NCI-H69 (cell line): ENCODE measurements at regions not wholly inside any gene's neighbourhood (a gene's known extent, or its start where the extent isn't known, plus 50 kb on each side); places are given as distances from the start of the nearest gene placed in this dataset.

ENCODE experiments used
- DNase-seq: peaks from one replicate; lab custom pipeline; 2025; lab: John Stamatoyannopoulos, UW

DNA sequence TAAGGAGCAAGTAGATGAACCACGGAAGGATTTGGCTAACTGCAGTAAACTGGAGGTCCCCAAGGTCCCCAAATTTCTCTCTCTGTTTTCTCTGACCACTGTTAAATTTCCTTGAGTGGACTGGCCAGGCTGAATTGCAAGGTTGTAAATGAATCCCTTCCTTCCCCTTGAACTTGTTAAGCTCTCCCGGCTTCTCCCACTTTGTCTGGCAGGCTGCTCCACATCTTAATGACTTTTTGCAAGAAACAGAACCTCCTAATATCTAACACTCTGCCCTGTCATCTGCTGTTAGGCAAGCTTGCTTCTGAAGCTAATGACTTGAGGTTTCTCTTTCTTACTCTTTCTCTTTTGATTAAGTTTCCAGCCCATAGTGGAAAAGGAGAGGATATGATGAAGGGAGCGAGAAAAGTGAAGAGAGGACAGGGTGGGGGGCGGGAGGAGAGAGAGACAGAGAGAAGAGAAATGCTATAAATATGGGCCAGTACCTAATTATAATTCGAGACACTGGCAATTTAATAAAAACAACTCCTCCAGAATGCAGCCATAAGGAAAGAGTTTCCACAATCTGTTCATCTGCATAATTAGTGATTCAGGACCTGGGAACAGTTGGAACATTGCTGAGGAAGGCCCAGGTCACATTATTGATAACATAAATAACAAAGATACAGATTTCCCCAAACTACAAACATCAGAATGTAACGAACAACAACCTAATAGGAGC is 437.3 kb upstream of the MPDZ start:
- DNase-seq = no peak

DNA sequence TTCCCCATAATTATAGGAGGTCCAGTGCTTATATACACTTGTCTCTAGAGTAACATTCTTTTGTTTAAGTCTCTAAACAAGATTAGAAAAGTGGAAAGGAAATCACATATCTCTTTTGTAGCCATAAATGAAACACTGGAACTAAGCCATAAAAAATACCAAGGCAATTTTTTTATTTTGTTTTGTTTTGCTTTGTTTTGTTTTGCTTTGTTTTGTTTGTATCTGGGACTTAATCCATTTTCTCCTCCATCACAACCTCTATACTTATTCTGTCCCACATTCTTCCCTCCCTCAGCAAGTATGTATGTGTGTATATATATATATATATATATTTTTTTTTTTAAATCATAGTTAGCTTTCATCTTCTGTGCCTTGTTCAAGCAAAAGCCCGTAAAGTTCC is 436.6 kb upstream of the MPDZ start:
- no peak for DNase-seq

DNA sequence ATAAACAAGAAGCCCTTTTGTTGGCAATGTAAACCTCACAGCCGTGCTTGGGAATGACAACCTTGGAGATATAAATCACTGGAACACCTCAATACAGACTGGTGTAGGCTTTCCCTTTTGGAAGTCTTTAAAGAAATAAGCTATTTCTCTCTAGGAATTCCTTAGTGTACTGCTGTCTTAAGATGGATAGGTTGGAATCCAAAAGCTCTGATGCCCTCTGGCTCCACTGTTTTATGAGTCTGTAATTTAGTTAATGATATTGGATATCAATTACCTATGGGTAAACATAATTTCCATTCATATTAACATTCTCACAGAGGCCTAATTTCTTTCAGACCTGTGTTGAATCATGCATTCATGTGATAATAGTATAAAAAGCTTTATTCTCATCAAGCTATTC is 435.9 kb upstream of the MPDZ start:
- DNase-seq = peak; percentile 72

DNA sequence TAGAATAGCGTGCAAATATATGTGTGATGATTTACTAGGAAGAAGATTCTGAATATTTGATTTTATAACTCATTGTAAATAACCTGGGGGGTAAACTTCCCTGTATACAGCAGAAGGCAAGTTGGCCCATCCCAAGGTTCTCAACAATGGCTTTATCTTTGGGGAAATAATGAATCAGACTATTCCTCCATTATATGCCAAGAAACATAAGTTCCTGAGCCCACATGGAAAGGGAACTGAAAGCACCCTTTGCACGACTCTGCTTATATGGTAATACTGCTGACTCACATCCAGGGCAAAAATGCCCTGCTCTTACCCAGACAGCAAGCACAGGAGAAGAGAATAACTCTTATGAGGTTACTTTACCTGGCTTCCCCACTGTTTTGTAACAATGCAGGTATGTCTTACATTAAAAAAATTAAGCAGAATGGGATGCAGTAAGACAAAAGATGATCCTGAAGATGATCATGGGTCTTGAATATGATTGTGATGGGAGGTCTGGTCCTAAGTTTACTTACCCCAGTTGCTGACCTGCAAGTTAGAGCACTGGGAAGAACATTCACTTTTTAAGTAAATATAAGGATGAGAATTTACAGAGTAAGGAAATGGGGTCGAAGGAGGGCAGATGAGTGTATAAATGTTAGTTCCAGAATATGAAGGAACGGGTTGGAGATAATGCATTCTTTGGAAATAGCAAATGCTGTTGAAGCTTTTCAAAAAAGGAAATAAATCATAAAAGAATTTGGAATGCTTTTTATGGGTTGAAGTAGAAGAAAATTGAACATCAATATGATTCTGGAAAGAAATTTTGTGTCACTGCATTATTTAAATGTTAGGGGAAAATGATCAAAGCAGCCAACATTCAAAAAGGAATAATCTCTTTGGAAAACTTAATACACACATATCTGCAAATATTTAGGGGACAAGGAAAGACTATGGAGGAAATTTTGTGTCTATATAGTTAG is 428.4 kb upstream of the MPDZ start:
- no peak for DNase-seq

DNA sequence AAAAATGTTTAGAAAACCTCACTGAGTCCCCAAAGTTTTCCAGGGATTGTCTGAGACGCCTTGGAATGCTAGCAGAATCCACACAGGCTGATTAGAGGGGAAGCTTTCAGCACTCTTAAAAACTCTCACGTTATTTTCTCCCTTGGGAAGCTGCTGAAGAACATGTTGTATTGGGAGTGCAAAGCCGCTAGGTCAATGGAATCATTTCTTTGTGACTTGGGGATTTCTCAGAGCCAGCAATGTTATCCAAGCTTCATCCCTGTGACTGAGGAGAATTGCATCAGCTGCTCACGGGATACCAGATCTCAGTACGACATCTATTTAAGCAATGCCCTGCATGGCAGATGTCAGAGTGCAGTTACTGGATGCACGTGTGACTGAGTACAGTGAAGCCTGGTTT is 426.4 kb upstream of the MPDZ start:
- no peak for DNase-seq

DNA sequence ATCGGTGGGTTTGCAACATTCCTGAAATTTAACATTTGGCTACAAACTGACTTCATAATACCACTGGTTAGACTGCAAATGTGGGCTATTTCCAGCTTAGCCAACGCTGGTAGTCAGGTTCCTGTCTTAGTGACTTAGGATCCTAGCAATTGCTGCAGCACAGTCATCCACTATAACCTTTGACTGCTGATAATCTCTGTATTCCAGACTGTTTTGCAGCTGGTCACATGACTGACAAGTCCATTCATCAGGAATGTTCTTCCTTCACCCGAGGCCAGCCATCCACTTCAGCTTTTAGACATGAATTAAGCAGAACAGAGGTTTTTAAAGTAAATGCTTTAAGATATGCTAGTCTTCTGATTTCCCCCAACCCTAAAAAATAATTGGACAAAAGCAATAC is 425.9 kb upstream of the MPDZ start:
- DNase-seq = no peak

DNA sequence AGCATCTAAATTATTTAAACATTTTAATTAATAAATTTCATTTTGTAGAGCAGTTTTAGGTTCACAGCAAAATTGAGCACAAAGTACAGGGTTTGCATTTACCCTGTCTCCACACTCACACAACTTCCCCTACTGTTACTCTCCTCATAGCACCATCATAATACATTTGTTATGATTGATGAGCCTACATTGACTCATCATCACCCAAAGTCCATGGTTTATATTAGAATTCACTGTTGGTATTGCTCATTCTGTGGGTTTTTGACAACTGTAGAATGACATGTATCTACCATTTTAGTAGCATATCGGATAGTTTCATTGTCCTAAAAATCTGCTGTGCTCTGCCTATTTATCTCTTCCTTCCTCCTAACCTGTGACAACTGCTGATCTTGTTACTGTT is 411.1 kb upstream of the MPDZ start:
- no peak for DNase-seq

DNA sequence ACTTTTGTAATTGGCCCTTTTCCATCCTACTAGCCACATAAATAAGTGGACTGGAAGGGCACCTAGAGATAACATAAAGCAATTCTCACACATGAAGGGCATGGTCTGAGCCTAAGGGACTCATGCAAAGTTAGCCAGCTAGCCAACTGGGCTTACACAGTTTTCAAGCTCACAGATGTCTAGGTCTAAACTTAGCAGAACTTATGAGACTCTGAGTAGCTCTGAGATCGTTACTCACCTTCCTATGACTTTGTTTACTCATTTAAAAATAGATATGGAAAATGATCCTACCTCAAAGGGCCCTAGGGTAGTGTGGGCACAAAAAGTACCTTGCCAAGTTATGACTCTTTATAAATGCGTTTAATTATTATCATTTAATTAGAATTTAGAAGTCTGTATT is 410.4 kb upstream of the MPDZ start:
- no peak for DNase-seq

DNA sequence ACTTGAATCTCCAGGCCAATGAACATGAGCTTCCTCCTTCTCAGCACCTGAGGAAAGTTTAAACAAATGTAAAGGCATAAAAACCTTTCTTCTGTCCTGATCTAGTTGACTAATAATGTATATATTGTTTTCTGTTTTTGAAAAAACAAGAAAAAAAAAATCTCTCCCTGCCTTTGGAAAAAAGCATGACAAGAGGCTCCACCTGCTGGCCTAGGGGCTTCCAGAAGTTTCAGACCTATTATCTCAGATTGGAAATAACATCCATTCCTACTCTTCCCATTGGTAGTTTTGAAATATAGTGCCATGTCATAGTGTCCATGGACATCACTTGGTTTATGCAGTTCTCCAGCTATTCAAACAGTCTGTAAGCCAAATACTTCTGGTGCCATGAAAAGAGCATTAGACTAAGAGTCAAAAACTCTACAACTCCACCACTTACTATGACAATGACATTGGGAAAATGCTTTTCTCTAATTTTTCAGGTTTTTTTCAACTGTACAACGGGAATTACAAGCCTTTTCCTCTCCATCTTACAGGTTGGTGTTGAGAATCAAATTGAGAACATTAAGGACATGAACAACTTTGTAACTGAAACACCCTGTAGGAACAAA is 409.6 kb upstream of the MPDZ start:
- peak; percentile 55 for DNase-seq

DNA sequence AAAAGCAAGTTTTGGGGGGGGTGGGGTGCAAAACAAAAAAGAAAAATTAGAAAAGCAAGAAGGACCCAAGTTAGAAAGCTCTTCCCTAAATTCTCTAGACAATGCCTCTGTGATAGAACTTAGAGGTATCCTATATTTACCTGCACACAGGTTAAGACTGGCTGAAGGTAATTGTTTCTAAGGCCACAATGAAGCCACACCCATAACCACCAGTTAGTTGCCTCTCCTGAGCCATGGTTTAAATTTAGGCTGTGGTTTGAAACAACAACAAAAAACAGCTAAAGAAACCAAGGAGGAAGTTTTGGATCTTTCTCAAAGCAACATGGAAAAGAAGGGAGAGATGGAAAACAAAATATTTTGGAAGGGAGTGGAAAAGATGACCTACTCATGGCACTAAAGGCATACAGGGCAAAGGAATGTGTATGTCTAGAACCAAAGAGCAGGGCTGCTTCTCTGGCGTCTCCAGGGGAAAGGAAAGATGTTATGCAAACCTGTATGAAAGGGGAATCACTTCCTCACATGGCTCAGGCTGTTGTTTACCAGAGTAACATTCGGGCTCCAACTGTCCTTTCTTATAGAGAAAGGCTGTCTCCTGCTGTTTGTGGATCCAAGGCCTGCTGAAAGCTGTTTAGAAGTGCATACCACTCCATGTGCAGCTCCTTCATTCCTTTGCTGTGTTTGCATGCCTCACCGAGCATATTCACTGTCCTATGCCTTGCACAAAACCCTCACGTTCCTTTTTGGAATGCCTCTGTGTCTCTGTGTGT is 408.9 kb upstream of the MPDZ start:
- DNase-seq = peak; percentile 53

DNA sequence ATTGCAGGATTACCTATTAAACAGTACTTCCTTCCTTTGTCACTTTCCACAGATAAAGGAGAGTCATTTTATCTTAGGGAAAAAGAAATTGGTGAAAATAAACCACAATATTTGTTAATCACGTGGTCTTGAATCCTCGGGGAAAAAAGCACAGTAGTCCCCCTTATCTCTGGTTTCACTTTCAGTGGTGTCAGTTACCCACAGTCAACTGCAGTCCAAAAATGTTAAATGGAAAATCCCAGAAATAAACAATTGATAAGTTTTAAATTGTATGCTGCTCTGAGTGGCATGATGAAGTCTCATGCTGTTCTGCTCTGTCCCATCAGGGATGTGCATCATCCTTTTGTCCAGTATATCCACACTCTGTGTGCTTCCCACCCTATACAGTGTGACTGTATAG is 405.2 kb upstream of the MPDZ start:
- no peak for DNase-seq

DNA sequence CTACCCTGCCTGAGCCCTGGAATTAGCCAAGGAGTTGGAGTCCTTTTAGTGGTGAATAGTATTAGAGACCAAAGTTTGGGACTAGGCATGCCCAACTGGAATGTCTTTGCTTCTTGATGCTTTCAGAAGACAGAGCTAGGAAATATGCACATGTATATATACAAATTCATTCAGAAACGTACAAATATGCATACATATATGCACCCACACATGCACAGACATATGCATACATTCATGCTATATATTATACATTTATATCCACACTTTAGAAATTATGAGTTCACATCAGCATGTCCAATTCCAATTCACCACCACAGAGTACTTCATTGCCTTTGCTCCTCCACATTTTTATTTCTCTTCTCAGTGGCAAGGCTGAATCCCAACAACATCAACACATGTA is 398.3 kb upstream of the MPDZ start:
- DNase-seq = no peak

DNA sequence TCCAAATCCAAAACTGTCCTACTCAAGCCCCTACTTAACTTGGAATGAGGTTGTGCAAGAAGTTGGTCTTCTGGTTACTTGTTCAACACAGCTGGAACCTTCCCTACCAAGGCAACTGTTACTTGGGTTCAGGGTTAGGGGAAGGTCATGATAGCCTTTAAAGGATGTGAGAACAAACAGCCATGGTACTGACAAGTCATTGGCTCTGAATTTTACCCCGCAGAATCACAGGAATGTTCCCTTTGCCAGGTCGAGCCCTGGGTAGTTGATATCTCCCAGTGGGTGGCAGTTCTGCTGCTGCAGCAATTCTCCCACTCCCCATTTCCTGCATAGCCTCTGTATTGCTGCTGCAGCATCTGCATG is 396.1 kb upstream of the MPDZ start:
- DNase-seq = no peak

DNA sequence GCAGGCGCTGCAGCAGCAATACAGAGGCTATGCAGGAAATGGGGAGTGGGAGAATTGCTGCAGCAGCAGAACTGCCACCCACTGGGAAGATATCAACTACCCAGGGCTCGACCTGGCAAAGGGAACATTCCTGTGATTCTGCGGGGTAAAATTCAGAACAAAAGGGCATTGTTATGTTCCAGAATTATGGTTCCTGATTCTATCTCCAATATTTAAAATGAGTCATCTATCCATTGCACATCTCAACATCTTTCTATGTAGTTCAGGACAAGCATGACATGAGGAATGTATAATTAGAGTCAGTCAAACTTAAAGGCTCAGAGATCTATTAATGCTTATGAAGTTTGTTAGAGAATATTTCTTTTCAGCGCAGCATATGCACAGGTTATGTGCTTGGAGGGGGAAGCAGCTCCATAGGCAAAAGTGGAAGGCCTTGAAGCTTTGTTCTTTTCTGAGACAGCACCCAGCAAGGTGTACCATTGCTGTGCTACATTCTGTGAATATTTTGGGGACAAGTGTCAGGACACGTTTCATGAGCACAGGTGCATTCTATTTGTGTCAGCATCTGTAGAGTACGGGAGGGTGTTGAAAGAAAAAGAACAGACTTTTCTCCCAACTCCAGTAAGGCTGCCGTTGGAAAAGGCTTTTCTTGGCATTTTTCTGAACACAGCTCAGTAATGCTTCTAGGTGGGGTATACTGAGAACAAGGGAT is 395.6 kb upstream of the MPDZ start:
- no peak for DNase-seq

DNA sequence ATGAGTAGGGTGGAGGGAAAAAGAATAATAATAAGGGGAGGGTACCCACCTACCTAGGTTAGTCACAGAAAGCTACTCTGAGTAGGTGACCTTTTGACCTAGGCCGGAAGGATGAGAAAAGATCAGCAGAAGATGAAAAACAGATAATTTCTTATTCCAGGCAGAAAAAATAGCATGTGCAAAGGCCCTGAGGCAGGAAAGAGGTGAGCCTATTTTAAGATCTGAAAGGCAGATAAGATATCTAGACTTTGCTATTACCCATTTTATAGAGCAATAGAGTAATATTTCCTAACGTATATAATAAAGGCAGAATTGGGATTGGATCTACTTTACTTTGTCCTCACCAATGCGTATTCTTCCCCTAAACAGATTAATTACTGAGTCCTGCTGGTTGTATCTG is 393.9 kb upstream of the MPDZ start:
- DNase-seq = no peak

DNA sequence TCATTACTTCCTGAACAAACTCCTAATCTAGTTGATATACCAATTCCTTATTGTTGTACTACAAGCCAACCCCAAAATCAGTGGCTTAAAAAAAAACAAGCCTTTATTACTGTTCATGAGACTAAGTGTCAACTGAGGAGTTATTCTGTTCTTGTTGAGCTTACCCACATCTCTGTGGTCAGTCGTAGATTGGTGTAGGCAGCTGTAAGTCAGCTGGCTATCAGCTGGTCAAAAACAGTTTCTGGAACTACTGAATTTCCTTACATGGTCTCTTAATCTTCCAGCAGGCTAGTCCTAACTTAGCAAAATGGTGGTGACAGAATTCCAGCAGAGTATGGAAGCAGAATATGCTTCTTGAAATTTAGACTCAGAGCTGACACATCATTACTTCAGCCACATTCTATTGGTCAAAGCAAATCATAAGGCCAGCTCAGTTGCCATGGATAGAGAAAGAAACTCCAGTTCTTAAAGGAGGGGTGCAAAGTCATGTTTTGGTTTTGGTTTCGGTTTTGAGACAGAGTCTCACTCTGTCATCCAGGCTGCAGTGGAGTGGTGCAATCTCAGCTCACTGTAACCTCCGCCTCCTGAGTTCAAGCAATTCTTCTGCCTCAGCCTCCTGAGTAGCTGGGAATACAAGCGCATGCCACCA is 386.1 kb upstream of the MPDZ start:
- DNase-seq = no peak

DNA sequence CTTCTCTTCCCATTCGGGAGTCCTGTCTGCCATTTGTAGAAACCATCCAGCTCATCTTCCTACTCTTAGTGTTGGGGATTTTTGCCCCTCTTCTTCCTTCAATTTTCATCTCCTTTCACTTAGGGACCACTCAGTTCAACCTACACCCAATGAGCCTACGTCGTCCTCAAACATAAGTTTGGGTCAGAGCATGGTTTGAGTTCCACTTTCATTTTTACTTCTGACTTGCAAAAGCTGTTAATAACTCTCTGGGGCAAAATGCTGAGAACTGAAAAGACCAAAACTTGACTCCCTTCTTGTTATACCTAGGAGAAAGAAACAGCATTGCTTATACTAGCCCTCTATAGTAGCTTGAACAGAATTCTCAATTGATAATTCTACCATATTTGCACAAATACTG is 381.5 kb upstream of the MPDZ start:
- DNase-seq = peak; percentile 58

DNA sequence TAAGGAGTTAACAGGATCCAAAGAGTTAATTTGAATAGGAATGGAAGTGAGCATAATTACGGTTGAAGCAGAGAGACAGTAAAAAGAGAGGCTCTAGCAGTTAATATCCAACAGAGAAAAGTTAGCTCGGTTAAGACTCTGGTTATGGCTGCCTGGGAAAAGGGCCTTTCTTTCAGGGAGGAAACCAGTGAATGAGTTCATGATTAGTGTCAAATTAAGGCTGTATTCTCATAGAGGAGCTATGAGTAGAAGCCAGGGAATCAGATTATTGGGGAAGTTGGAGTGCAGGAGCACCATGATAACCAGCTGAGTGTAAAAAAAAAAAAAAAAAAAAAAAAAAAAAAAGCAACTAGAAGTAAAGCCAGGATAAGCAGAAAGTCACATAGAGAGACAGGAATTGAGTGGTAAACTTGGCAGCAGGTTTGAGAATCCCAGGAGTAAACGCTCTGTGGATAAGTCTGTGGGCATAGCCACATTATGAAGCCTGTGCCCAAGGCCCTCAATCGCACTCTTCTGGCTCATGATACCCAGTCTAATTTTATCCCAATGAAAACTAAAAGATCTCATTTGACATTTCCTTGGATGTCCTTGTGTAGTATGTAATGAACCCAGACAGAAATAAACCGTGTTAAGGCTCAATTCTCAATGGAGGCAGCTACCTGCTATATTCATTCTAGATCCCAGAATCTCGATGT is 372.6 kb upstream of the MPDZ start:
- no peak for DNase-seq

DNA sequence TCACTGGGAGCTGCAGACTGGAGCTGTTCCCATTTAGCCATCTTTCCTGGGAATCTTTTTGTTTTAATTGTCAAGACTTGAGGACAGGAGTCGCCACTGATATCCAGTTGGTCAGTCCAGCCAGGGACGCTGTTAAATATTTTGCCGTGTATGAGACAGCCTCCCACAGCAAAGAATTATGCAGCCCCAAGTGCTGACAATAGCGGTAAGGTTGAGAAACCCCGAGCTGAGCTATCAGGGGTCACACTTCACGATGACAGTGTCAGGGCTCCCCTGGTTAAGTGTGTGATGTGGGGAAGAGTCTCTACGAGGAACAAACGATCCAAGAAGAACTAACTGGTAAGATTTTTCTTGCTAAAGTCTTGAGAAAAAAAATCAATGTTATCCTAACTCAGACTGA is 372.0 kb upstream of the MPDZ start:
- no peak for DNase-seq

DNA sequence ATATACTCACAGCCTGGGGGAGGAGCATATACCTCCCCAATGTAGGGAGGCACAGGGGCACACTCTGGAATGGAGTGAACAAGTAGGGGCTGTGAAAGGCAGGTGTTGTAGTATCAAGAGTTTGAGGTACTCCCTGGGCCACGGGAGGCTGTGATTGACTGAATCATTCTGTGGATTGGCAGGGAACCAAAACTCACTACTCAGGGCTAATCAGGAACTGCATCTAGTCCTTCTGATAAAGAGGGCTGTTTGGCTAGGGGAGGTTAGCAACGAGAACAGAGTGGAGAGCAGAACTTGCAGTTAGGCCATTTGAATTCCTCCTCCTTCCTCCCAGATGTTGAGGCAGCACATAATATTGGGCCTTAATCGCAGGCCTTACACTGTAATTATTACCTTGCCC is 369.2 kb upstream of the MPDZ start:
- peak; percentile 80 for DNase-seq

DNA sequence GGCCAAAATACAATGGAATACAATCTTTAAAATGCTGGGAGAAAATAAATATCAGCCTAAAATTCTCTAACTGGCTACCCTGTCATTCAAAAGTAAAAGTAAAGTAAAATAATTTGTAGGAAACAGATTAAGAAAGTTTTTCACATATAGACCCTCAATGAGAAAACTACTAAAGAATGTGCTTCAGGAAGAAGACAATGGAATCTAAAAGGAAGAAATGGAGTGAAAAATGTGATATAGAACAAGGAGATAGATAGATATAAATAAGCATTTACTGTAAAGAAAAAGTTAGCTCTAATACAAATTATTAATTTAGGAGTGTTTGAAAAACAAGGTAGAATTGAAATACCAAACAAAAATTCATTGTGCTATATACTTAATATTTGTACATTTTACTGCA is 368.6 kb upstream of the MPDZ start:
- DNase-seq = no peak
